Prostate gland (tissue), 2 donors: ENCODE measurements at regions not wholly inside any gene's neighbourhood (a gene's known extent, or its start where the extent isn't known, plus 50 kb on each side); places are given as distances from the start of the nearest gene placed in this dataset.

Experiments used
- CTCF ChIP-seq, 4 experiments: fragments of 200-600 bp in 2 of 4; fragments of 450-650 bp in 2 of 4; sonication (generic) in 2 of 4; IDR thresholded peaks; 1 replicate in 3 of 4; 2 replicates in 1 of 4; pipeline ENCODE4 v1.5.1; 2016 to 2019; ENCODE audit warnings: antibody characterized with exemption in 4 of 4, mild to moderate bottlenecking in 2 of 4, moderate library complexity in 2 of 4
- POLR2AphosphoS5 ChIP-seq: sonication (generic); formaldehyde crosslinking; IDR thresholded peaks from one replicate; pipeline ENCODE4 v1.6.1; 2017; ENCODE audit warnings: antibody characterized with exemption

GRCh38 chr12:84497819-84498218, 414.8 kb downstream of the SLC6A15 start:
- TF ChIP-seq POLR2AphosphoS5 (no peak), CTCF (IDR thresholded peaks at IDR 0.05) (peak in 1 of 4 experiments; percentile 27)
